K562 (cell line): ENCODE measurements at regions not wholly inside any gene's neighbourhood (a gene's known extent, or its start where the extent isn't known, plus 50 kb on each side); places are given as distances from the start of the nearest gene placed in this dataset.

ENCODE experiments used
- ATAC-seq: fragments of 200-7000 bp; cut with Tn5 transposase; 3 replicates; pipeline ENCODE4 v1.9.1; 2020; ENCODE audit warnings: moderate library complexity
- BruUV-seq: library from RNA; stranded (reverse); fragments of 400-500 nt; replicated peaks from 2 replicates; lab custom pipeline; 2021; lab: Mats Ljungman, UMichigan
- CTCF ChIA-PET: fragments of 300-600 bp; formaldehyde crosslinking; extraction: SDS; loops from one replicate; lab custom pipeline; 2021; ENCODE audit warnings: low intra/inter-chr PET ratio; lab: Yijun Ruan, JAX
- POLR2A ChIA-PET: fragments of 300-600, 350-650 bp; sonication (Branson Sonifier 250); formaldehyde crosslinking; extraction: SDS; loops from one replicate; lab custom pipeline; 2021; ENCODE audit warnings: antibody characterized with exemption, inconsistent platforms; lab: Yijun Ruan, JAX
- DNase-seq, 4 experiments: peaks; one replicate each; pipeline versions ENCODE4 v3.0.0 to v3.0.0-alpha.2; 2011 to 2018; ENCODE audit warnings: low spot score in 3 of 4, mixed read lengths in 3 of 4; ENCODE audit errors: extremely low read depth in 1 of 4
- FAIRE-seq: peaks from 2 replicates; lab custom pipeline; 2011; peaks lifted over from hg19 to GRCh38; lab: Jason Lieb, UNC
- H2AFZ ChIP-seq: 2 replicates; pipeline ENCODE4 v1.6.0; 2011; ENCODE audit warnings: low read depth, low read length, control low read depth, inconsistent platforms
- H3K27ac ChIP-seq: fragments of 200-600 bp; 3 replicates; pipeline ENCODE4 v1.8.0; 2011; ENCODE audit warnings: low read depth, mild to moderate bottlenecking, control low read depth, inconsistent platforms, low read length, moderate library complexity, mixed read lengths; ENCODE audit errors: extremely low read depth
- H3K27me3 ChIP-seq, 2 experiments: fragments of 300-600 bp in 1 of 2; 2 replicates in 1 of 2; 3 replicates in 1 of 2; pipeline versions ENCODE4 v1.6.0 to v1.8.0; 2011; ENCODE audit warnings: inconsistent platforms in 2 of 2, low read length in 2 of 2, mild to moderate bottlenecking in 1 of 2, mixed read lengths in 1 of 2, moderate library complexity in 1 of 2; ENCODE audit not compliant: control insufficient read depth in 2 of 2, insufficient read depth in 2 of 2
- H3K36me3 ChIP-seq: fragments of 300-600 bp; 3 replicates; pipeline ENCODE4 v1.8.0; 2011; ENCODE audit warnings: mild to moderate bottlenecking, low read length, inconsistent platforms; ENCODE audit not compliant: control insufficient read depth, insufficient read depth
- H3K4me1 ChIP-seq, 2 experiments: fragments of 200-600 bp in 1 of 2; replicated peaks in 1 of 2; 2 replicates in 1 of 2; 3 replicates in 1 of 2; pipeline versions ENCODE4 v1.5.1 to v1.8.0; 2011; ENCODE audit warnings: inconsistent platforms in 2 of 2, low read length in 2 of 2, mild to moderate bottlenecking in 1 of 2, mixed read lengths in 1 of 2, moderate library complexity in 1 of 2; ENCODE audit not compliant: control insufficient read depth in 2 of 2, insufficient read depth in 2 of 2
- H3K4me2 ChIP-seq: 2 replicates; pipeline ENCODE4 v1.6.1; 2011; ENCODE audit warnings: low read length, control low read depth, inconsistent platforms, mixed read lengths; ENCODE audit not compliant: insufficient read depth
- H3K4me3 ChIP-seq: fragments of 200-600 bp; sonication (generic), shearing (Covaris generic); 2 replicates; pipeline ENCODE4 v1.5.1; 2016; ENCODE audit warnings: control low read depth, inconsistent platforms
- H3K79me2 ChIP-seq: fragments of 200-600 bp; 3 replicates; pipeline ENCODE4 v1.8.0; 2011; ENCODE audit warnings: low read length, inconsistent platforms; ENCODE audit not compliant: control insufficient read depth, insufficient read depth
- H3K9ac ChIP-seq, 2 experiments: 2 replicates each; pipeline versions ENCODE4 v1.6.0 to v1.6.1; 2011; ENCODE audit warnings: low read depth in 2 of 2, low read length in 2 of 2, control low read depth in 1 of 2, inconsistent platforms in 1 of 2, mild to moderate bottlenecking in 1 of 2, mixed read lengths in 1 of 2; ENCODE audit not compliant: insufficient read depth in 1 of 2
- H3K9me1 ChIP-seq: one replicate; pipeline ENCODE4 v1.6.0; 2011; ENCODE audit warnings: inconsistent platforms, mild to moderate bottlenecking, low read length, moderate library complexity; ENCODE audit not compliant: control insufficient read depth, insufficient read depth
- H3K9me3 ChIP-seq: replicated peaks from 2 replicates; pipeline ENCODE4 v1.5.1; 2011; ENCODE audit warnings: low read depth, low read length, inconsistent platforms; ENCODE audit not compliant: control insufficient read depth, insufficient read depth
- H4K20me1 ChIP-seq: replicated peaks from 2 replicates; pipeline ENCODE4 v1.6.1; 2011; ENCODE audit warnings: low read length, inconsistent platforms, mixed read lengths; ENCODE audit not compliant: control insufficient read depth, insufficient read depth
- BRD9 ChIP-seq: fragments of 450-650 bp; IDR thresholded peaks from 2 replicates; pipeline ENCODE4 v1.6.1; 2018; ENCODE audit warnings: low read depth; ENCODE audit not compliant: partially characterized antibody
- CHD2 ChIP-seq: IDR thresholded peaks from 2 replicates; pipeline ENCODE4 v1.6.1; 2011; ENCODE audit warnings: low read depth, low read length
- FOXP1 ChIP-seq: sonication (generic); formaldehyde crosslinking; IDR thresholded peaks from 2 replicates; pipeline ENCODE4 v1.8.0; 2022; ENCODE audit warnings: mild to moderate bottlenecking, missing genetic modification reagents
- MTA1 ChIP-seq: fragments of 450-650 bp; IDR thresholded peaks from 2 replicates; pipeline ENCODE4 v1.6.1; 2017; ENCODE audit warnings: borderline replicate concordance
- NFIX ChIP-seq: fragments of 250-450 bp; sonication (Bioruptor Pico); IDR thresholded peaks from 2 replicates; pipeline ENCODE4 v1.4.0; 2020; ENCODE audit warnings: low read depth, mild to moderate bottlenecking, moderate library complexity
- OTX1 ChIP-seq: fragments of 450-650 bp; formaldehyde crosslinking; IDR thresholded peaks from 2 replicates; pipeline ENCODE4 v1.4.0; 2022; ENCODE audit warnings: mild to moderate bottlenecking
- POLR2H ChIP-seq: IDR thresholded peaks from 2 replicates; pipeline ENCODE4 v1.6.1; 2016; ENCODE audit warnings: missing genetic modification characterization, low read depth, mild to moderate bottlenecking, control low read depth, missing compliant biosample characterization, moderate library complexity
- PPARD ChIP-seq: fragments of 250-450 bp; sonication (Bioruptor Pico); IDR thresholded peaks from 2 replicates; pipeline ENCODE4 v1.8.0; 2022; ENCODE audit warnings: inconsistent platforms, mild to moderate bottlenecking, moderate library complexity
- TRIM25 ChIP-seq: fragments of 450-650 bp; IDR thresholded peaks from 2 replicates; pipeline ENCODE4 v1.7.0; 2016; ENCODE audit warnings: borderline replicate concordance
- ZFP30 ChIP-seq: fragments of 250-450 bp; sonication (Bioruptor Pico); IDR thresholded peaks from 2 replicates; pipeline ENCODE4 v1.8.0; 2022; ENCODE audit warnings: moderate library complexity, mild to moderate bottlenecking, inconsistent platforms, borderline replicate concordance
- ZNF311 ChIP-seq: fragments of 250-450 bp; sonication (Bioruptor Pico); IDR thresholded peaks from 2 replicates; pipeline ENCODE4 v1.4.0; 2020; ENCODE audit warnings: mild to moderate bottlenecking, moderate library complexity
- ZNF561 ChIP-seq: fragments of 450-650 bp; formaldehyde crosslinking; conservative IDR thresholded peaks from 2 replicates; pipeline ENCODE4 v1.4.0; 2020; ENCODE audit warnings: mild to moderate bottlenecking, moderate library complexity
- WGBS: fragments of 100-300 bp; shearing (Covaris generic); methylation state at CpG from one replicate; pipeline ENCODE4 v1.1.6; 2016; ENCODE audit warnings: low coverage, mixed read lengths; ENCODE audit not compliant: insufficient coverage; ENCODE audit errors: missing lambda C conversion rate; 5-methylcytosine and 5-hydroxymethylcytosine counted together
- in situ Hi-C: fragments of 300-500 bp; cut with MboI; formaldehyde crosslinking; loops from 4 replicates; pipeline ENCODE4 v1.15.0; 2018; ENCODE audit warnings: inconsistent platforms, mixed read lengths
- intact Hi-C: fragments of 100-400 bp; cut with micrococcal nuclease; formaldehyde crosslinking; loops from 2 replicates; pipeline ENCODE4 v1.14.2; 2022

GRCh38 chr17:79541056-79541850, 69.6 kb downstream of the RBFOX3 start:
- no peak for FAIRE-seq
- Histone ChIP-seq H3K27ac (no peak overlapping the region), H4K20me1 (peaks cover 6% of the 10 kb centered on the region; the same call in 1 of the 2 replicates), H3K27me3 (peaks cover 35 to 81% of the 10 kb centered on the region in 2 experiments; a peak in 4 of 5 replicates), H2AFZ (no peak overlapping the region), H3K4me1 (no peaks in the 10 kb centered on the region), H3K4me2 (no peak overlapping the region), H3K4me3 (no peak overlapping the region), H3K9me3 (no peaks in the 10 kb centered on the region), H3K9ac (no peak overlapping the region), H3K79me2 (no peaks in the 10 kb centered on the region), H3K9me1 (peaks cover 3% of the 10 kb centered on the region), H3K36me3 (no peaks in the 10 kb centered on the region)
- no TSS peak for BruUV-seq
- in situ Hi-C loops, result no loop called here
- ChIA-PET CTCF (no interaction called here), POLR2A (interaction anchor here (0.7 to 1.2 kb wide), 2 partner anchors 10 to 14 kb away, joined by 3 to 7 read pairs; no protein-coding TSS in a partner anchor)
- intact Hi-C loops, result no loop called here
- 3% methylated on average over 14 of the region's 15 CpGs for WGBS
- TF ChIP-seq MTA1, result no peak
- TF ChIP-seq ZFP30, result no peak
- TF ChIP-seq TRIM25, result no peak
- TF ChIP-seq FOXP1 (CRISPR knock-in tag), result no peak
- no peak for TF ChIP-seq POLR2H (tag)
- TF ChIP-seq BRD9, result no peak
- no peak for TF ChIP-seq OTX1
- TF ChIP-seq ZNF561 (CRISPR knock-in tag), result no peak
- TF ChIP-seq ZNF311 (CRISPR knock-in tag), result no peak
- TF ChIP-seq NFIX (CRISPR knock-in tag), result no peak
- no peak for TF ChIP-seq PPARD (CRISPR knock-in tag)
- TF ChIP-seq CHD2, result no peak
- no peak for ATAC-seq
- DNase-seq, result no peak
